Psoas muscle (tissue), 7 donors: ENCODE measurements at regions not wholly inside any gene's neighbourhood (a gene's known extent, or its start where the extent isn't known, plus 50 kb on each side); places are given as distances from the start of the nearest gene placed in this dataset.
"Not testable (repeated sequence)": the region's sequence is repeated elsewhere in the genome, so short reads cannot be mapped to it uniquely, and the experiment has no call there.

ENCODE experiments used
- ATAC-seq, 4 donors: fragments of 200-7000 bp; cut with Tn5 transposase; one replicate each; pipeline ENCODE4 v1.9.1; 2020; ENCODE audit warnings: moderate library complexity in 3 of 4, mild to moderate bottlenecking in 2 of 4
- DNase-seq, 2 donors: peaks; one replicate each; pipeline ENCODE4 v3.0.0-alpha.2; 2020
- H3K27ac ChIP-seq: fragments of 200-600 bp; one replicate; pipeline ENCODE4 v1.8.0; 2022
- H3K27me3 ChIP-seq, 3 donors: fragments of 200-600 bp in 1 of 3; one replicate each; pipeline versions ENCODE4 v1.6.1 to v1.8.0; 2013 to 2022; ENCODE audit warnings: low read length in 2 of 3, mild to moderate bottlenecking in 2 of 3, moderate library complexity in 1 of 3; ENCODE audit not compliant: insufficient read depth in 3 of 3
- H3K36me3 ChIP-seq, 2 donors: fragments of 200-600 bp in 1 of 2; one replicate each; pipeline versions ENCODE4 v1.6.1 to v1.8.0; 2013 to 2022; ENCODE audit warnings: low read depth in 1 of 2, mild to moderate bottlenecking in 1 of 2, moderate library complexity in 1 of 2; ENCODE audit not compliant: insufficient read depth in 1 of 2
- H3K4me1 ChIP-seq: fragments of 200-600 bp; one replicate; pipeline ENCODE4 v1.8.0; 2022
- H3K4me3 ChIP-seq: fragments of 200-600 bp; one replicate; pipeline ENCODE4 v1.8.0; 2022; ENCODE audit warnings: mild to moderate bottlenecking
- H3K9me3 ChIP-seq: fragments of 200-600 bp; one replicate; pipeline ENCODE4 v1.8.0; 2022
- WGBS, 3 donors: extraction: QIAGEN DNeasy Blood & Tissue Kit; methylation state at CpG; one replicate each; pipeline versions ENCODE4 v1.1.6 to v1.1.7; 2013; 5-methylcytosine and 5-hydroxymethylcytosine counted together
- intact Hi-C, 2 donors: fragments of 100-400 bp; cut with DNase I; formaldehyde crosslinking; loops; one replicate each; pipeline versions ENCODE4 v1.11.0 to v1.14.2; 2022
- TF ChIP-seq, protein P1 (sequence below): fragments of 200-600 bp; IDR thresholded peaks from one replicate; pipeline ENCODE4 v1.8.0; 2022; ENCODE audit warnings: antibody characterized with exemption
- donor health status: healthy with polysubstance abuse.
- donor health status: DM: no; HTN: no; CAD: no; lungs with moderate emphysema.
- donor health status: Bipolar disorder and iron deficiency.
- donor health status: healthy.
- donor health status: DM: yes; HTN: yes; CAD: no.
- donor health status: DM: no; HTN: no; CAD: no.
- donor health status: DM: yes; HTN: yes; CAD: no.

GRCh38 chr13:46491641-46492040 is 61.3 kb upstream of the LRCH1 start:
- TF ChIP-seq, protein P1, sequence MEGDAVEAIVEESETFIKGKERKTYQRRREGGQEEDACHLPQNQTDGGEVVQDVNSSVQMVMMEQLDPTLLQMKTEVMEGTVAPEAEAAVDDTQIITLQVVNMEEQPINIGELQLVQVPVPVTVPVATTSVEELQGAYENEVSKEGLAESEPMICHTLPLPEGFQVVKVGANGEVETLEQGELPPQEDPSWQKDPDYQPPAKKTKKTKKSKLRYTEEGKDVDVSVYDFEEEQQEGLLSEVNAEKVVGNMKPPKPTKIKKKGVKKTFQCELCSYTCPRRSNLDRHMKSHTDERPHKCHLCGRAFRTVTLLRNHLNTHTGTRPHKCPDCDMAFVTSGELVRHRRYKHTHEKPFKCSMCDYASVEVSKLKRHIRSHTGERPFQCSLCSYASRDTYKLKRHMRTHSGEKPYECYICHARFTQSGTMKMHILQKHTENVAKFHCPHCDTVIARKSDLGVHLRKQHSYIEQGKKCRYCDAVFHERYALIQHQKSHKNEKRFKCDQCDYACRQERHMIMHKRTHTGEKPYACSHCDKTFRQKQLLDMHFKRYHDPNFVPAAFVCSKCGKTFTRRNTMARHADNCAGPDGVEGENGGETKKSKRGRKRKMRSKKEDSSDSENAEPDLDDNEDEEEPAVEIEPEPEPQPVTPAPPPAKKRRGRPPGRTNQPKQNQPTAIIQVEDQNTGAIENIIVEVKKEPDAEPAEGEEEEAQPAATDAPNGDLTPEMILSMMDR: no peak
- WGBS, 3 donors: 84 to 92% (median 89%) methylated on average over 4 of the region's 4 CpGs
- intact Hi-C loops: loop anchor here (2.0 to 5.0 kb wide), 2 partner anchors 229 to 231 kb away; no protein-coding TSS in a partner anchor
- H3K27me3 ChIP-seq: no peaks in the 10 kb centered on the region
- H3K4me1 ChIP-seq: no peaks in the 10 kb centered on the region
- H3K9me3 ChIP-seq: no peaks in the 10 kb centered on the region
- H3K4me3 ChIP-seq: no peak overlapping the region
- H3K36me3 ChIP-seq: no peaks in the 10 kb centered on the region
- ATAC-seq (no peak), DNase-seq (no peak)
- no peak overlapping the region for H3K27ac ChIP-seq

DNA sequence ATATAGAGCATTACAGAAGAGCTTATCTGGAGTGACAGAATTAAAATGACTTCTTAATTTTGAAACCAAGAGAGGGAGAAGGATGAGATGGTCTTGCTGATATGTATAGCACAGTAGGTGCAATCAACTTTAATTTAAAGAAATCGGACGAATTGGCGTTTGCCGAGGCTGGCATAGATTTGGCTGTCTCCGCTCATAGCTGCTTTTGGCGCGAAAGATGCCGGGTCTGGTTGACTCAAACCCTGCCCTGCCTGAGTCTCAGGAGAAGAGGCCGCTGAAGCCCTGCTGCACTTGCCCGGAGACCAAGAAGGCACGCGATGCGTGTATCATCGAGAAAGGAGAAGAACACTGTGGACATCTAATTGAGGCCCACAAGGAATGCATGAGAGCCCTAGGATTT is 62.3 kb upstream of the LRCH1 start:
- H3K9me3 ChIP-seq, H3K4me1 ChIP-seq, ATAC-seq, H3K27ac ChIP-seq, H3K36me3 ChIP-seq, H3K4me3 ChIP-seq, DNase-seq, H3K27me3 ChIP-seq: not testable (repeated sequence)
- 87 to 92% (median 90%) methylated on average over 14 of the region's 14 CpGs for WGBS, 3 donors
- intact Hi-C loops: loop anchor here in 1 of 2 donors (5.0 kb wide), 1 partner anchor 232 kb away; no protein-coding TSS in a partner anchor

DNA sequence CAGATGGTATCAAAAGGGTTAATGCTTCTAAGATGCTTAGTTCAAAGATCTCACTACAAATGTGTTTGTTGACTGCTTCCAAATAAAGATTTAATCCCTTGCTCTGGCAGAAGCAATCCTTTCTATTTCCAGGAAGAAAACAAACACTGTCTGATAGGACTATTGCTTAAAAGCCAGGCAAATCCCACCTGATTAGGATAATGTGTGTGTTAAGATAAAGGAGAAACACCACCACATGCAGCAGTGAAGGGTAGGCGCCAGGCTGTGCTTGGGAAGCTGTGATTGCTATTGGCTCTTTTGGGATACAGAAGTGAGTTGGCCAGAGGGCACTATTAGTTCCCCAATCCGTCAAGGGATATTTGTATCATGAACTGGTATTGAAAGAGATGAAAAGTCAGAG is 62.8 kb upstream of the LRCH1 start:
- DNase-seq (no peak), ATAC-seq (no peak)
- TF ChIP-seq, protein P1: no peak
- Histone ChIP-seq H3K4me1 (no peaks in the 10 kb centered on the region), H3K27me3 (no peaks in the 10 kb centered on the region), H3K9me3 (peaks cover 2% of the 10 kb centered on the region), H3K4me3 (no peak overlapping the region), H3K27ac (no peak overlapping the region), H3K36me3 (no peaks in the 10 kb centered on the region)
- intact Hi-C loops: loop anchor here in 1 of 2 donors (5.0 kb wide), 1 partner anchor 232 kb away; no protein-coding TSS in a partner anchor
- 48 to 59% (median 56%) methylated on average over 2 of the region's 2 CpGs for WGBS, 3 donors

DNA sequence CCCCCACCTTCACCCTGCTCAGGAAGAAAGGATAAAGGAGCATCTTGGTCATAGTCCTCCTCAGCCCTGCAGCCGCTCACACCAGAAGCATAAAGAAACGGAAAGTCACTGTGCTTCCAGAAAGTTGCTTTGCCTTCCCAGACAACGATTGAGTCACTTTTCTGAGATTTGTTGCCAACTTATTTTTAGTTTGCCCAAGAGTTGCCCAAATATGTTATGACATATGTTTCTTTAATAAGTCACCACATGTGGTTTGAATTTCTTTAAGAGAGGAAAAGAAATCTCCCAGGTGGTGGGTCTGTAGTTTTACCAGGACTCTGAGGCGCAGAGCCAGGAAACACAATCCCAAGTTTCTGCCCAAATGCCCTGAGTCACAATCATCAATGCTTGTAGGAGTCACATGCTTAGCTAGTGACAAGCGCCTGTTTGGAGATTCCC is 63.4 kb upstream of the LRCH1 start:
- no peaks in the 10 kb centered on the region for H3K27me3 ChIP-seq
- ATAC-seq (peak in 2 of 4 donors; percentile 28 to 30), DNase-seq (peak; percentile 56 to 64)
- H3K4me3 ChIP-seq: no peak overlapping the region
- WGBS, 3 donors: 45 to 64% (median 51%) methylated on average over 5 of the region's 5 CpGs
- TF ChIP-seq, protein P1: no peak
- H3K4me1 ChIP-seq: no peaks in the 10 kb centered on the region
- H3K27ac ChIP-seq: no peak overlapping the region
- intact Hi-C loops: loop anchor here in 1 of 2 donors (5.0 kb wide), 1 partner anchor 233 kb away; no protein-coding TSS in a partner anchor
- peaks cover 7% of the 10 kb centered on the region for H3K9me3 ChIP-seq
- no peaks in the 10 kb centered on the region for H3K36me3 ChIP-seq

DNA sequence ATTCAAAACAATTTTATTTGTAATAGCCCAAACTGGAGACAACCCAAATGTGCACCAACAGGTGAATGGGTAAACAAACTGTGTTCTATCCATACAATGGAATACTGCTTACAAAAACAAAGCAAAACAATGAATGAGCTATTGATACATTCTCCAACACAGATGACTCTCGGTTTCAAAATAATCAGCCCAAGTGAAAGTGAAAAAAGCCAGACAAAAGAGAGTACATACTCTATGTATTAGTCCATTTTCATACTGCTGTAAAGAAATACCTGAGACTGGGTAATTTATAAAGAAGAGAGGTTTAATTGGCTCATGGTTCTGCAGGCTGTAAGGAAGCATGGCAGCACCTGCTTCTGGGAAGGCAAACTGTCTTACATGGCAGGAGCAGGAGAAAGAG is 65.2 kb upstream of the LRCH1 start:
- no peak for ATAC-seq
- Histone ChIP-seq H3K4me3 (no peak overlapping the region), H3K36me3 (no peaks in the 10 kb centered on the region), H3K4me1 (no peaks in the 10 kb centered on the region), H3K27ac (no peak overlapping the region), H3K27me3 (no peaks in the 10 kb centered on the region), H3K9me3 (peaks cover 18% of the 10 kb centered on the region)
- 89 to 100% (median 94%) methylated on average over 1 of the region's 1 CpG for WGBS, 3 donors
- TF ChIP-seq, protein P1: no peak
- intact Hi-C loops: no loop called here
- DNase-seq: no peak
